ENCODE measurements at regions not wholly inside any gene's neighbourhood (a gene's known extent, or its start where the extent isn't known, plus 50 kb on each side); places are given as distances from the start of the nearest gene placed in this dataset.
"Not testable (repeated sequence)": the region's sequence is repeated elsewhere in the genome, so short reads cannot be mapped to it uniquely, and the experiment has no call there.

DNA sequence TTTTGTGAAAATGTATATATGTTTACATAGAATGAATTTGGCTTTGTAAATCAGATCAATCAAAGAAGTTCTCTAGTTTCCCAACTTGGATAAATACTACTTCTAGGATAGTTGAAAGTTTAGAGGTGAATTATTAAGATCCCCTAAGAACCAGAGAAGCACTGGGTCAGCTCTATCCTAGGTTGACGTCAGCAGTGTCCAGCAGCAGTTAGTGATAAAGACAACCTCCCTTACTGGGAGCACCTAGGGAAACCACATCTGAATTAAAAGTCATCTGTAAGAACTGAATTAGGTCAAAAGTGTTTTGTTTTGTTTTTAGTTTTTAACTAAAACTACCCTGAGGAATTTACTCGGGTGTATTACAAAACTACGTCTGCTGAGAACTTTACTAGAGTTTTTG, 178.0 kb downstream of the POLR1F start:
- Histone ChIP-seq H3K36me3 (ENCODE audit: control insufficient read depth in 1 of 2, insufficient read depth in 2 of 2, low read length in 2 of 2) (no peaks in the 10 kb centered on the region), H3K9me3 (ENCODE audit: control insufficient read depth in 1 of 2, low read length in 2 of 2) (peaks cover 0 to 4% of the 10 kb centered on the region in 2 donors), H3K4me1 (ENCODE audit: control insufficient read depth in 1 of 2, insufficient read depth in 2 of 2, low read length in 2 of 2) (no peaks in the 10 kb centered on the region), H3K27ac (ENCODE audit: low read length) (no peak overlapping the region), H3K27me3 (ENCODE audit: low read depth, low read length) (no peaks in the 10 kb centered on the region), H3K4me3 (ENCODE audit: low read depth in 1 of 2, low read length in 2 of 2) (no peak overlapping the region)

DNA sequence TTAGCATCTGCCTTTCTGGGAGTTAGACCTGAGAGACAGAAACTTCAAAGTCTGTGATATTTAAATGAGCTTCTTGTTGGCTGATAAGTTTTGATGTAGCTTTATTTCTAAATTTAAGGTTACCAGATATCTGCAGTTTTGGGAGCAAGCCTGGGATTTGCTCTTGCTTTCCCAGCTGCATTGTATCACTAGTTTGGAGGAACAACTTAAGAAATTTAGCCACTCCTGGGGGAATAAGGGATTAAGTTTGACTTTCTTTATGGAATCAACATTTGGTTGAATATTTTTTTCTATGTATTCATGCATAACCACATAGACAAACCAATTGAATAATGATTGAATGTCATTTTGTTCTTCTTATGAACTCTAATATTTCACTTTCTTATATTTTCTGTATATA, 178.6 kb downstream of the POLR1F start:
- no peaks in the 10 kb centered on the region for H3K36me3 ChIP-seq (ENCODE audit: control insufficient read depth in 1 of 2, insufficient read depth in 2 of 2, low read length in 2 of 2)
- no peak overlapping the region for H3K27ac ChIP-seq (ENCODE audit: low read length)
- peaks cover 0 to 4% of the 10 kb centered on the region in 2 donors for H3K9me3 ChIP-seq (ENCODE audit: control insufficient read depth in 1 of 2, low read length in 2 of 2)
- no peaks in the 10 kb centered on the region for H3K27me3 ChIP-seq (ENCODE audit: low read depth, low read length)
- no peaks in the 10 kb centered on the region for H3K4me1 ChIP-seq (ENCODE audit: control insufficient read depth in 1 of 2, insufficient read depth in 2 of 2, low read length in 2 of 2)
- H3K4me3 ChIP-seq (ENCODE audit: low read depth in 1 of 2, low read length in 2 of 2), result no peak overlapping the region

DNA sequence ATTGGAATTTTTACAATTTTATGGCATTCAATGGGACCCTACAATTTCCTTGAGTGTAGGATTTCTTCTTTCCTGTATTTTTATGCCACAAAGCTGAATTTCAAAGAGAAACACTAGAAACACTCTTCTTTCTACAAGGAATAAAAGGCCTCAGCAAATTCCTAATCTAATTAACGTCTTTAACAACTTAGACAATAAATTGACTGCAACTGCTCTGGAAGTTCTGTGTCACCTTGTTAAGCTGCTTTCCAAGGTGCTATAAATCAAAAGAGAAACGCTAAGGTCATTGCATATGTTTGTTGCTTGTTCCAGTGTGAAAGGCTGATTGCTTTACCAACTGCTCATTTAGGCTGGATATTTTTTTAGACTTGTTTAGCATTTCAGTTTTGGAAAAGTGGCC, 182.2 kb downstream of the POLR1F start:
- Histone ChIP-seq H3K4me3 (ENCODE audit: low read depth in 1 of 2, low read length in 2 of 2) (no peak overlapping the region), H3K36me3 (ENCODE audit: control insufficient read depth in 1 of 2, insufficient read depth in 2 of 2, low read length in 2 of 2) (no peaks in the 10 kb centered on the region), H3K9me3 (ENCODE audit: control insufficient read depth in 1 of 2, low read length in 2 of 2) (no peaks in the 10 kb centered on the region), H3K27me3 (ENCODE audit: low read depth, low read length) (no peaks in the 10 kb centered on the region), H3K4me1 (ENCODE audit: control insufficient read depth in 1 of 2, insufficient read depth in 2 of 2, low read length in 2 of 2) (no peaks in the 10 kb centered on the region), H3K27ac (ENCODE audit: low read length) (no peak overlapping the region)

DNA sequence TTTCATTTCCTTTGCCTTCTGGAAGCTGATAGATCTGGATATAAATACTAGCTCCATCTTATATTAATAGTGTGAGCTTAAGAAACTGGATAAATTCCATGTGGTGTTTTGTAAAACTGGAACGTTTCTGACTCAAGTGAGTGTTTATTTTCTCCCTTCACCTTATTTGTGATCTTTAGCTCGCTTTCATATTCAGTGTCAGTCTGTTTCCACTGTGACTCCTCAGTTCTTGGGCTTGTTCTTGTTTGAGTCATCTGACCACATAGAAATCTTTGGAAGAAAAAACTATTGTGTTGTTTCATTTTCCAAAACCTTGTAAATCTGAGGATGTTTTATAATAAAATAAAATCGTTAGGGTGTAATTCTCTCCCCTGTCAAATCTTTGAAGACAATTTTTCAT, 186.4 kb downstream of the POLR1F start:
- no peak overlapping the region for H3K27ac ChIP-seq (ENCODE audit: low read length)
- no peak overlapping the region for H3K4me3 ChIP-seq (ENCODE audit: low read depth in 1 of 2, low read length in 2 of 2)
- no peaks in the 10 kb centered on the region for H3K36me3 ChIP-seq (ENCODE audit: control insufficient read depth in 1 of 2, insufficient read depth in 2 of 2, low read length in 2 of 2)
- no peaks in the 10 kb centered on the region for H3K27me3 ChIP-seq (ENCODE audit: low read depth, low read length)
- no peaks in the 10 kb centered on the region for H3K4me1 ChIP-seq (ENCODE audit: control insufficient read depth in 1 of 2, insufficient read depth in 2 of 2, low read length in 2 of 2)
- no peaks in the 10 kb centered on the region for H3K9me3 ChIP-seq (ENCODE audit: control insufficient read depth in 1 of 2, low read length in 2 of 2)

DNA sequence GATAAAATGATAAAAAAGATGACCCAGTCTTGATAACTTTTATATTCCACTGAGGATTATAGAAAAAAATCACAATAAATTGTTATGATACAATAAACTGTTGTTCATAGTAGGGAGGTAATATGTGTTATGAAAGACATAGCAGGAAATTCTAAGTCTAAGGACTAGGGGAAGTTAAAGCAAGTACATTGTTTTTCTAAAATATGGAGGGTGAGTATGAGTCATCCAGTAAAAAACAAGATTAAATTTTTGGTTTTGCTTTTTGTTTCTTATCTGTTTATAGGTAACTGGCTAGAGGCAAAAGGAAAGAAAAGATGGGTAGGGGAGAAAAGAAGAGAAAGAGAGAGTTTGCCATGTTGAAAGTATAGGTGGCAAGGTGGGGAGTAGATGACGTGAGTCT, 188.4 kb downstream of the POLR1F start:
- Histone ChIP-seq H3K27ac (ENCODE audit: low read length) (no peak overlapping the region), H3K36me3 (ENCODE audit: control insufficient read depth in 1 of 2, insufficient read depth in 2 of 2, low read length in 2 of 2) (no peaks in the 10 kb centered on the region)

DNA sequence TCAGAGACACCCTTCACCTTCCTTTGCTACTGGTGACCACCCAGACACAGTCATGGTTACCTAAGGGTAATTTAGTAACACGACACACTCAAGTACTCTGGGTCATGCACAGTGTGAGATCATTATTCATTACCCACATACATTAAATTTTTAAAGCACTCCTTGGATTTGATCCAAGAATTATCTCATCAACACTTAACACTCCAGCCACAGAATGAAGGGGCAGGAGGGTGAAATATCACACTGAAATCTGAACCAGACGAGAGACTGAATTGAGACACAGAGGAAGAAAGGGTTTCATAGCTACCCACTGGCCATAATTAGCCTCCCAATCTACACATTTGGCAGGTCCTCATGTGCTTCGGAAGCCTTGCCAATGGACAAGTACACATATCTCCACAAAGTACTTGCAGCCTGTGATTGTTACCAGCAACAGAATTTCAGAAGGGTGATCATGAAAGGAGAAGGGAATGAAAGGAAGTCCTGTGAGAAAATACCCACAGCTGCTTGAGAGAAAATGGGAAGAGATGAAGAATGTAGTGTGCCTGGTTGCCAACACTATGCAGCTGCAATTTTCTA, 189.3 kb downstream of the POLR1F start:
- Histone ChIP-seq H3K9me3 (ENCODE audit: control insufficient read depth in 1 of 2, low read length in 2 of 2) (no peaks in the 10 kb centered on the region), H3K4me3 (ENCODE audit: low read depth in 1 of 2, low read length in 2 of 2) (no peak overlapping the region), H3K27ac (ENCODE audit: low read length) (no peak overlapping the region), H3K27me3 (ENCODE audit: low read depth, low read length) (no peaks in the 10 kb centered on the region), H3K4me1 (ENCODE audit: control insufficient read depth in 1 of 2, insufficient read depth in 2 of 2, low read length in 2 of 2) (no peaks in the 10 kb centered on the region), H3K36me3 (ENCODE audit: control insufficient read depth in 1 of 2, insufficient read depth in 2 of 2, low read length in 2 of 2) (no peaks in the 10 kb centered on the region)

More for the DNA sequence above, 188.4 kb downstream of the POLR1F start:
- Histone ChIP-seq H3K4me1 (ENCODE audit: control insufficient read depth in 1 of 2, insufficient read depth in 2 of 2, low read length in 2 of 2) (no peaks in the 10 kb centered on the region), H3K4me3 (ENCODE audit: low read depth in 1 of 2, low read length in 2 of 2) (no peak overlapping the region), H3K9me3 (ENCODE audit: control insufficient read depth in 1 of 2, low read length in 2 of 2) (no peaks in the 10 kb centered on the region), H3K27me3 (ENCODE audit: low read depth, low read length) (no peaks in the 10 kb centered on the region)

DNA sequence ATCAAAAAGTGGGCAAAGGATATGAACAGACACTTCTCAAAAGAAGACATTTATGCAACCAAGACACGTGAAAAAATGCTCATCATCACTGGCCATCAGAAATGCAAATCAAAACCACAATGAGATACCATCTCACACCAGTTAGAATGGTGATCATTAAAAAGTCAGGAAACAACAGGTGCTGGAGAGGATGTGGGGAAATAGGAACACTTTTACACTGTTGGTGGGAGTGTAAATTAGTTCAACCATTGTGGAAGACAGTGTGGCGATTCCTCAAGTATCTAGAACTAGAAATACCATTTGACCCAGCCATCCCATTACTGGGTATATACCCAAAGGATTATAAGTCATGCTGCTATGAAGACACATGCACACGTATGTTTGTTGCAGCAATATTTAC, 191.3 kb downstream of the POLR1F start:
- not testable (repeated sequence) for H3K27ac ChIP-seq (ENCODE audit: low read length); H3K36me3 ChIP-seq (ENCODE audit: control insufficient read depth in 1 of 2, insufficient read depth in 2 of 2, low read length in 2 of 2); H3K27me3 ChIP-seq (ENCODE audit: low read depth, low read length); H3K9me3 ChIP-seq (ENCODE audit: control insufficient read depth in 1 of 2, low read length in 2 of 2); H3K4me1 ChIP-seq (ENCODE audit: control insufficient read depth in 1 of 2, insufficient read depth in 2 of 2, low read length in 2 of 2); H3K4me3 ChIP-seq (ENCODE audit: low read depth in 1 of 2, low read length in 2 of 2)

DNA sequence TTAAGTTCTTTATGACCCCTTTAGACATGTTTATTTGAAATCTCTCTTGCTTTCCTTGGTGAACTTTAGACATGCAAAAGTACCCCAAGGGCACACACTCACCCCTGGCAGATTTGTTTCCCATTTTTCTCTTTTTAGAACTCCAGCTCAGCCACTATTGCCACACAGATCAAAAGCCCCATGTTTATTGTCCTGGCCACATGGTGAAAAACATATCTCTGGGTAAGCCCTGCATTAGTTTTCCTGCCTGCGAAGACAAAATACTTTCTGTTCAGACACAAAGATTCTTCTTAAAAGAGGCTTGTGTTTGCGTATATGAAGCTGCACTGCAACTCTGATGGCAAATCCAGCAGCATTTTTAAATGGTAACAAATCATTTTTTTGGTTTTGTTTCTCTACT, 200.0 kb downstream of the POLR1F start:
- no peaks in the 10 kb centered on the region for H3K36me3 ChIP-seq (ENCODE audit: control insufficient read depth in 1 of 2, insufficient read depth in 2 of 2, low read length in 2 of 2)
- no peaks in the 10 kb centered on the region for H3K27me3 ChIP-seq (ENCODE audit: low read depth, low read length)
- H3K27ac ChIP-seq (ENCODE audit: low read length), result no peak overlapping the region
- H3K4me1 ChIP-seq (ENCODE audit: control insufficient read depth in 1 of 2, insufficient read depth in 2 of 2, low read length in 2 of 2), result peaks cover 0 to 4% of the 10 kb centered on the region in 2 donors
- H3K4me3 ChIP-seq (ENCODE audit: low read depth in 1 of 2, low read length in 2 of 2), result no peak overlapping the region
- H3K9me3 ChIP-seq (ENCODE audit: control insufficient read depth in 1 of 2, low read length in 2 of 2), result no peaks in the 10 kb centered on the region

DNA sequence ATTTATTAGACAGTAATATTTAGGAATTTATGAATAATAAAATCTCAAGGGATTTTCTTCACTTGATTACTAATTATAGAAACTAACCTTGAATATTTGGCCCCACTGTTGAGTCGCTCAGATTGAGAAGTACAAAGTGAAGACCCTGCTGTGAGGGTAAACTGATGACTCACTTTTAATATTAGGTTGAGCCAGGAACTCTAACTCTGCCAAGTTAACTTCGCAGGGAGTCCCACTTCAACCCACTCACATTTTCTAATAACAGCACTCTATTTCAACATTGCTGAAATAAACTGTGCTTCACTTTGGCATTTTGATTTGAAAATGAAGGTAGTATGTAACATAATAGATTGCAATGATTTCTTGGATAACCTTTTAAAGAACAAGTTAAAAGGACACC, 200.7 kb downstream of the POLR1F start:
- Histone ChIP-seq H3K9me3 (ENCODE audit: control insufficient read depth in 1 of 2, low read length in 2 of 2) (no peaks in the 10 kb centered on the region), H3K36me3 (ENCODE audit: control insufficient read depth in 1 of 2, insufficient read depth in 2 of 2, low read length in 2 of 2) (no peaks in the 10 kb centered on the region), H3K27ac (ENCODE audit: low read length) (no peak overlapping the region), H3K4me3 (ENCODE audit: low read depth in 1 of 2, low read length in 2 of 2) (no peak overlapping the region), H3K27me3 (ENCODE audit: low read depth, low read length) (no peaks in the 10 kb centered on the region), H3K4me1 (ENCODE audit: control insufficient read depth in 1 of 2, insufficient read depth in 2 of 2, low read length in 2 of 2) (peaks cover 0 to 4% of the 10 kb centered on the region in 2 donors)

DNA sequence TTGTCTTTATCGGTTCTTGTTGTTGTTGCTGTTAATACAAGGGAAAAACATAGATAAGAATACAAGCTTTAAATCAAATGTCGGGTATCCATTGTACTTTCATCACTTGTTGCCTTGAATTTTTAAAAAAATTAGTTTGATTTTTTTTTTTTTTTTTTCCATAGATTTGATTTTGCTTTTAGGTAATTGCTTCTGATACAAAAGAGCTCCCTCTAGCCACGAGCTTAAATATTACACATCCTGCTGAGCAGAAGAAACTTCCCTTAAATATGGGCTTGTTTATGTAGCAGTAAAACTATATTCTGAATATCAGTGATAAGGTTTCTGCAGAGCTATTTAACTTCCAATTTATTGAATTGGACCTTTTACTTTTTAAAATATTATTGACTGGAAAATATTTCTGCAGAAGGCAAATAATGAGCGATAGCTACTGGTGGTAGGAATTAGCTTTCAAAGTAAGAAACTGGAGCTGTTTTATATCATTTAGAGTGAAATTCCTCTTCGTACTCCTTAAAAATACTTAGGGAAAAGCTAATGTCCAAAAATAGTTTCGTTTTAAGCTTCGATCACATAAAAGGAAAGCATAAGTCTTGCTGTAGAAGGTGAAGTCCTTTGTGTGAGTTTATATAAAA, 216.9 kb downstream of the POLR1F start:
- Histone ChIP-seq H3K27ac (ENCODE audit: low read length) (no peak overlapping the region), H3K9me3 (ENCODE audit: control insufficient read depth in 1 of 2, low read length in 2 of 2) (peaks cover 0 to 6% of the 10 kb centered on the region in 2 donors), H3K4me3 (ENCODE audit: low read depth in 1 of 2, low read length in 2 of 2) (no peak overlapping the region), H3K27me3 (ENCODE audit: low read depth, low read length) (no peaks in the 10 kb centered on the region), H3K36me3 (ENCODE audit: control insufficient read depth in 1 of 2, insufficient read depth in 2 of 2, low read length in 2 of 2) (no peaks in the 10 kb centered on the region), H3K4me1 (ENCODE audit: control insufficient read depth in 1 of 2, insufficient read depth in 2 of 2, low read length in 2 of 2) (no peaks in the 10 kb centered on the region)

DNA sequence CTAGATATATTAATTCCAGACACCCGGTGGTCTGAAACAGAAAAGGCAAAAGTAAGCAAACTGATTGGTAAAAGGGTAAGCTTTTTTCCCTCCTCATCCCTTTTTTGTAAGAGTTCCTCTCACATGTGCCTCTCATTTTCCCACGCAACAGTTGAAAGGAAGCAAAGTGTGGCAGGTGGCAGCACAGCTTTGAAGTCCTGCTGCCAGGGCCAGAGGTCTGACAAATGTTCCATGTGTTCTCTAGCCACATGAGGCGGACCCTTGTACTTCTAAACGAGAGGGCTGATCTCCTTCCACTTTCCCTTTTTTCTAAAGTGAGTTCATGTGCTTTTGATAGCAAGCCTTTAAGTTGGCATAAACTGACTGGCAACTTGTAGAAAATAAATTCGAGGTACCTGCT, 217.5 kb downstream of the POLR1F start:
- H3K4me3 ChIP-seq (ENCODE audit: low read depth in 1 of 2, low read length in 2 of 2), result no peak overlapping the region
- no peak overlapping the region for H3K27ac ChIP-seq (ENCODE audit: low read length)
- H3K36me3 ChIP-seq (ENCODE audit: control insufficient read depth in 1 of 2, insufficient read depth in 2 of 2, low read length in 2 of 2), result no peaks in the 10 kb centered on the region
- H3K4me1 ChIP-seq (ENCODE audit: control insufficient read depth in 1 of 2, insufficient read depth in 2 of 2, low read length in 2 of 2), result no peaks in the 10 kb centered on the region
- no peaks in the 10 kb centered on the region for H3K27me3 ChIP-seq (ENCODE audit: low read depth, low read length)
- peaks cover 0 to 6% of the 10 kb centered on the region in 2 donors for H3K9me3 ChIP-seq (ENCODE audit: control insufficient read depth in 1 of 2, low read length in 2 of 2)

Measured in muscle layer of duodenum (tissue), 2 donors.